ENCODE measurements at regions not wholly inside any gene's neighbourhood (a gene's known extent, or its start where the extent isn't known, plus 50 kb on each side); places are given as distances from the start of the nearest gene placed in this dataset.
A peak's percentile ranks its signal among the peaks of the same experiment; 100 is the strongest.

GRCh38 chr5:96279801-96280542 lies 153.1 kb downstream of the PCSK1 start (continued):
- TF ChIP-seq PAX5 (IDR thresholded peaks at IDR 0.05; ENCODE audit: borderline replicate concordance, low read depth, low read length) (0 out of 2 replicates have a peak, but pooled peaks have one; percentile 33), SRF (IDR thresholded peaks at IDR 0.05; ENCODE audit: low read depth in 2 of 2, low read length in 2 of 2) (peak in 1 of 2 experiments; percentile 79; a peak in 1 of 4 replicates), NFIC (IDR thresholded peaks at IDR 0.05; ENCODE audit: low read depth, low read length) (peak; percentile 99), HDGF (IDR thresholded peaks at IDR 0.05) (no peak), MEF2A (IDR thresholded peaks at IDR 0.05; ENCODE audit: insufficient read depth, low read depth, low read length) (peak; percentile 80), NKRF (conservative IDR thresholded peaks at IDR 0.05) (no peak), MTA2 (IDR thresholded peaks at IDR 0.05; ENCODE audit: low read depth) (peak; percentile 62), PRDM15 (CRISPR knock-in tag; IDR thresholded peaks at IDR 0.05) (no peak), CHD2 (IDR thresholded peaks at IDR 0.05; ENCODE audit: borderline replicate concordance, low read depth, low read length) (no peak), BRCA1 (IDR thresholded peaks at IDR 0.05; ENCODE audit: low read depth, low read length) (no peak), ATF2 (IDR thresholded peaks at IDR 0.05; ENCODE audit: low read length) (peak; percentile 98), EGR1 (IDR thresholded peaks at IDR 0.05; ENCODE audit: borderline replicate concordance in 1 of 2, low read depth in 2 of 2, low read length in 2 of 2) (no peak), CREB1 (IDR thresholded peaks at IDR 0.05; ENCODE audit: low read depth) (peak; percentile 62; the same call in 1 of the 2 replicates), ZBED1 (IDR thresholded peaks at IDR 0.05; ENCODE audit: borderline replicate concordance) (peak; percentile 75; the same call in 1 of the 2 replicates), HDAC2 (IDR thresholded peaks at IDR 0.05) (no peak), BMI1 (IDR thresholded peaks at IDR 0.05; ENCODE audit: borderline replicate concordance) (no peak), BCL11A (IDR thresholded peaks at IDR 0.05; ENCODE audit: low read depth, low read length) (peak; percentile 95), EP300 (IDR thresholded peaks at IDR 0.05; ENCODE audit: borderline replicate concordance in 1 of 2, control insufficient read depth in 1 of 2, low read depth in 2 of 2, low read length in 2 of 2) (peak in 1 of 2 experiments; percentile 74; a peak in 1 of 4 replicates), ZBTB11 (CRISPR knock-in tag; IDR thresholded peaks at IDR 0.05) (no peak), DPF2 (IDR thresholded peaks at IDR 0.05) (peak; percentile 75; the same call in 1 of the 2 replicates)
